HG02981 (cell line): ENCODE measurements at regions not wholly inside any gene's neighbourhood (a gene's known extent, or its start where the extent isn't known, plus 50 kb on each side); places are given as distances from the start of the nearest gene placed in this dataset.

ENCODE experiments used
- ATAC-seq: cut with Tn5 transposase; IDR thresholded peaks from one replicate; pipeline ENCODE4 v1.9.1; 2021; ENCODE audit warnings: mild to moderate bottlenecking, moderate library complexity; ENCODE audit not compliant: unreplicated experiment

- no peak for ATAC-seq
Observed at GRCh38 chr11:27287205-27287604, 75.8 kb downstream of the CCDC34 start.

DNA sequence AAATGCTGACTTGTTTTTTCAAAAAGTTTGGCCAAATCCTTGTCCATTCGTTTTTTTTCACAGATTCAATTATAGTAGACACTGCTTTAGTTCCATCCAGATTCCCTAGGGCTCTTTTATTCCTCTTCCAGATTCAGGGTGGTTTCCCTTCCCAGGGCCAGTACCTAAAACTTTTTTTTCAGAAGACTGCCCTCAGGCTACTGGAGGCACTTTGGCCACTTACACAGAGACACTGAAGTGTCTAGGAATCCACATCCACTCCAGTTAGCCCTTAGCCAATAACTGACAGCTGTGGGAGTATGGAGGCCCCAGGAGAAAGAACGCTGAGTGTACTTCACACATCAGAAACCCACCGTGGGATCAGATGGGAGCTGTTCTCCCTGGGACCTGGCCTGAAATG lies 77.3 kb downstream of the CCDC34 start:
- no peak for ATAC-seq

GRCh38 chr11:27282806-27283205 lies 80.2 kb downstream of the CCDC34 start:
- ATAC-seq = no peak

DNA sequence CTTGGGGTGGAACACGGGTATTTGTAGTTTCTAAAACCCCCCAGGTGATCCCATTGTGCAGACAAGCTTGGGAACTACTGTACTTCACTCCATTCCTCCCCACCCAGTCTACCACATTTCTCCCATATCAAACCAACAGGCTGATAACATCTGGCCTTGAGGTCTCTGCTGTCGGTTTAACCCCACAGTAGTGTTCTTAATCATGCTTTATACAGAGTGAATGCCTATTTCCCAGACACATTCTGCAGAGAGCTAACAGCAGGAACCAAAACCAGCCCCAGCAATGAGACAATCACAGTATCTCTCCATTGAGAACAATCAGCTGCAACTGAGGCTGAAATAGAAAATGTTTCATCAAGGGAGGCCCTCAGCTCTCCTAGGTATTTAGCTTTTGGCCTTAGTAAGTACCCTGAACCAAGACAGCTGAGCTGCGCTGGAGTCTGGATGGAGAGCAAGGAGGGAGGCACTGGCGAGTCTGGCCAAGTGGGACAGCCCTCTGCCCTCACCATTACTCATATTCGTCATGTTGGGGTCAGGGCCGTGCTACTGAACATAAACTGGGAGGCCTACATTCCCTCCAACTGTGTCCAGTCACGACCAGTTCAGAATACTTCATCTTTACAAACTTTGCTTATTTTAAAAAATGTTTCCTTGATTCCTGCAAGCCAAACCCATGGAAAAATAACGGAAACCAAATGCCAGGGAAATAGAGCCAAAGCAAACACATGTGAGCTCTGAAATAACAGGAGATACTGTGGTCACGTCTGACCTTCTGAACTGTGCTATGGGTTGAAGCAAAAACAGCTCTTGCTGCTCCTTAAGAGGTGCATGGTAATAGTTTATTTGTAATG lies 81.0 kb downstream of the CCDC34 start:
- ATAC-seq = no peak

DNA sequence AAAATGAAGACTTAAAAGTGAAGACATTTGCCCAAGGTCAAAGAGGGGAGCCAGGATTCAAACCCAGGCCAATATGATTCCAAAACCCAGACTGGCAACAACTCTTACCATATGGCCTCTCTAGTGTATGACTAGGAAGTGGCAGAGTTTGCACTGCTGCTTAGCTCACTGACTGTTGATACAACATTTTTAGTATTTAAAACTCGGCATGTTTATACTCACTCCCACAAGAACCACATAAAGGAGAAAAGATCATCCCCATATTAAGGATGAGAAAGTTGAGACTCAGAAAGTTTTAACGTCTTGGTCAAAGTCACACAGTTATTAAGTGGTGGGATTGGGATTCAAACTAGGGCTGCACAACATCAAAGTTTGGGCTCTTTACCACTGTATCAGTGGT lies 81.7 kb downstream of the CCDC34 start:
- no peak for ATAC-seq

- no peak for ATAC-seq
Observed at GRCh38 chr11:27280140-27280539, 82.9 kb downstream of the CCDC34 start.

- ATAC-seq = no peak
Observed at GRCh38 chr11:27279460-27279859, 83.6 kb downstream of the CCDC34 start.

- no peak for ATAC-seq
Observed at GRCh38 chr11:27277843-27278242, 85.2 kb downstream of the CCDC34 start.

DNA sequence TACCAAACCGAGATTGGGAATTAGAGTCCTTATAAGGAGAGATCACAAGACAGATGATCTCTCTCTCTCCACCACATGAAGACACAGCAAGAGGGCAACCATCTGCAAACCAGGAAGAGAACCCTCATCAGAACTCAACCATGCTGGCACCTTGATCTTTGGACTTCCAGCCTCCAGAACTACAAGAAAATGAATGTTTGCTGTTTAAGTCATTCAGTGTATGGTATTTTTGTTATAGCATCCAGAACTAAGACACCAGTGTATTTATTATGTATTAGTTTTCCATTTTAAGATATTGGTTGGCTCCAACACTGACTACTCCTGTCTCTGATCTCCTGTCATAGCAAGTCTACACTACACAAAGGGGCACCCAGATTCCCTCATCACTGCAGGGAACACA lies 86.9 kb downstream of the CCDC34 start:
- ATAC-seq = no peak

GRCh38 chr11:27274854-27275395 lies 88.1 kb downstream of the CCDC34 start:
- ATAC-seq = no peak

GRCh38 chr11:27266125-27266524 lies 96.9 kb downstream of the CCDC34 start:
- ATAC-seq = no peak

DNA sequence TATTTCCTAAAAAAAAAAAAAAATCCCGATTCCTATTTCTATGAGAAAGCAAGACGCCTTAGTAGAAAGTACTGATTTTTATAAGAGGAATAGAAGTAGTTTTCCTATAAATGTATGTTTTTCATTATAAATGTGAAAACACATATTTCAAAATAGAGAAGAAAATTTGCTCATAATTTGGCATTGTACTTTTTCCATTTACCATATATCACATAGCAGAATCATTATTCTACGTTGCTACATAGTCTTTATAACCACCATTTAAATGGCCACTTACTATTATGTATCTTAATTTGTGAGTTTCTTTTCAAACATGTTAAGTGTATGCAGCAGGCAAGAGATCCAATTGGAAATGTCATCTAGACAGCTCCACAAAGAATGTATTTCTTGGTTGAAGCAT lies 99.0 kb downstream of the CCDC34 start:
- ATAC-seq = no peak

DNA sequence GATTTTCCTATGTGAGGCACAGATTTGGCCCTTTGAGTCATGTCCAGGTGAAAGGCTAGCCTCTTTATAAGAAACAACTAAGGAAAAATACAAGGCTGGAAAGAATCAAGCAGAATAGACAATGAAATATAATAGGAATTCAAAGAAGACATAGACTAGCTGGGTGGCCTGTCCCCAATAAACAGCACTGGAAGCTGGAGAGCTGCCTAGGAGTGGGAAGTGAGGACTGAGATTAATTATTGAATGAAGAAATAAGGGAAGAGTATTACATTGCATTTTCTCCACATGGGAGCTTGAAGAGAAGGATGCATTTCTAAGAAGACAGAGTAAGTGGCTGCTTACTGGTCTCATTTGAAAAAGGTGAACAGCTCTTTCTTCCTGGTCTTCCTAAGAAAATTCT lies 100.0 kb downstream of the CCDC34 start:
- ATAC-seq = no peak

DNA sequence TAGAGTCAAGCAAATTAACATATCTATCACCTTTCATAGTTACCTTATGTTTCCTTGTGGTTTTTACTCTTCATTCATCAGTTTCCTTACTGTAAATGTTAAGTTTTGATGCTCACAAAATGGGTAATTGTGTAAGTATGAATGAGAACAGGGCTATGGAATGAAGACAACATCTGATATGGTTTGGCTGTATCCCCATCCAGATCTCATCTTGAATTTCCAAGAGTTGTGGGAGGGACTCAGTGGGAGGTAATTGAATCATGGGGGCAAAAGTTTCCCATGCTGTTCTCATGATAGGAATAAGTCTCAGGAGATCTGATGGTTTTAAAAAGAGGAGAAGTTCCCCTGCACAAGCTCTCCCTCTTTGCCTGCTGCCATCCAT lies 107.6 kb downstream of the CCDC34 start:
- ATAC-seq = no peak

- ATAC-seq = no peak
Observed at GRCh38 chr11:27254744-27255446, 108.1 kb downstream of the CCDC34 start.

- ATAC-seq = no peak
Observed at GRCh38 chr11:27253224-27253623, 109.8 kb downstream of the CCDC34 start.

GRCh38 chr11:27250867-27251665 lies 111.9 kb downstream of the CCDC34 start:
- no peak for ATAC-seq

DNA sequence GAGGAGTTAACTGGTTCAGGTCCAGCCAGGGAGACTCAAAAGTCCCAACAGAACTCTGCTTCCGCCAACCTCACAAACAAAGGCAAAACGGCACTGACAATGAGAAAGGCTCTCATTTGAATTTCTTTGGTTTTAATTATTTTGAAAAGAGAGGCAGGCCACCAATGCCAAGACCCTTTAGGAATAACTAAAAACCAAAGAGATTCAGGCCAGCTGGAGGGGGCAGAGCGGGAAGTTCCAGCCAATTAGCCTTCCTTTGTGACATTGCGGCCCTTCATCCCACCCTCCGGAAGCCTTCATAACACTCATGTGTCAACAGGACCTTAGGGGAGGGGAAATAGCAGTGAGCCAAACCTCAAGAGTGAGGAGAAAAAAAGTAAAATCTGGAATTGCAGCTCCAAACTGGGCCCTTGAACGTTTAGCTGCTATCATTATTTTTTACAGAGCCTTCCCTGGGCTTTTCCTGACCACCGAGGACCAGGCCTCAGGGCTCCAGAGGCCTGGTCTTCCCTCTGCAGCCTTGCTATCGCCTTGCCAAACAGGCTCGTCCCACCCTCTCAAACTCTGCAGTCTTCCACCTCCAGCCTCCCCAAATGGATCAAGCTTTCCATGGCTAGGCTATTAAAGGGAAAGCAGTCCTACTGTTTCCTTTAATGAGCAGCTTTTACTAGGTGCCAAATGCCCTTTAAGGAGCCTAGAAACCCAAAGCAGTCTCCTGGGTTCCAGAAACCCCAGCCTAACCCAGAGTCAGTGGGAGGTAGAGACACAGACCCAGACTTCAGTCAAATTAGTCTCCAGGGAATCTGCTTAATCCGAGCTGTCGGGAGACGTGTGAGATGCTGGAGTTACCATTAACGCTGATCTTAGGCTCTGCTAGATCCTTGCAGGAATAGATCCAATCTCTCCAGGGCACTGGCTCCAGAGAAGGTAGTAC lies 114.2 kb downstream of the CCDC34 start:
- ATAC-seq = no peak

- no peak for ATAC-seq
Observed at GRCh38 chr11:27247660-27248059, 115.4 kb downstream of the CCDC34 start.

DNA sequence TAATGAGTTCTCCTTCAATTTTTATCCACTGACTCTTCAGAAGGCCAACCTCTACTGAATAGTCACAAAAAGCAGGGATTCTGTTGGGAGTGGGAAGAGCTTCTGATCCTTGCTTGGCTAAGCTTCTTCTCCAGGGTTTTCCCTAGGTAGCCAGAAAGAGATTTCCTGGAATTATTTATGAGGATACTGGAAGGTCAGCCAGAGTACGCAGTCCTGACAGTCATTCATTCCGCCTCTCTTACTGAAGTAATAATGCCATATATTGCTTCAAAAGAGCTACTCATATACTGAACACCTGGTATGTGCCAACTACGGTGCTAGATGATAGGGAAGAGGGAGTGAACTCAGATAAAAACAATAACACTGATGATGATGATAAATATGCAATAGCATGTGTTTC lies 116.1 kb downstream of the CCDC34 start:
- ATAC-seq = no peak
